AG10803 (cell line): ENCODE measurements at regions not wholly inside any gene's neighbourhood (a gene's known extent, or its start where the extent isn't known, plus 50 kb on each side); places are given as distances from the start of the nearest gene placed in this dataset.

Experiments used
- DNase-seq: peaks from one replicate; pipeline ENCODE4 v3.0.0; 2010; ENCODE audit warnings: low read depth
- H3K4me3 ChIP-seq: 2 replicates; pipeline ENCODE4 v1.5.1; 2011; ENCODE audit warnings: mild to moderate bottlenecking, low read length, control low read depth
- CTCF ChIP-seq: conservative IDR thresholded peaks from 2 replicates; pipeline ENCODE4 v1.5.1; 2011; ENCODE audit warnings: mild to moderate bottlenecking, low read length, control low read depth, inconsistent platforms

- no peak for DNase-seq
- no peak overlapping the region for H3K4me3 ChIP-seq
- TF ChIP-seq CTCF, result no peak
Observed at GRCh38 chr5:8386719-8387288, 517.9 kb downstream of the MTRR start.

DNA sequence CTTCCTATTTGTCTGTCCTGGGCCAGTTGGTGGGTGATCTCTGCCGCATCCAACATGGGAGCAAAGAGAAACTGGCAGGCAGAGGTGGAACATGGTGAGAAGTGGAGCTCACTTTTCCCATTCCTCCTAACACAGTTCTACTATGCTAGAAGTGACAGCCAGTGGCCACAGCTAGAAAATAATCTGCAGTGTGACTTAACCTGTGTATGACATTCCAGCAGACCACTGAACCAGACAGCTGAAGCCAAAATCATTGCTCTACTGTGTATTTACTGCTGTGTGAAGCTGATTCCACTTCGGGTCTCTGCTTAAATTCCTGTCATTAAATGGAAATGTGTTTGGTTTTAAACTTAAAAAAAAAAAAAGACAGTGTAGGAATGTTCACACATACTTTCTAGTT is 523.0 kb downstream of the MTRR start:
- no peak overlapping the region for H3K4me3 ChIP-seq
- no peak for TF ChIP-seq CTCF
- DNase-seq, result no peak

DNA sequence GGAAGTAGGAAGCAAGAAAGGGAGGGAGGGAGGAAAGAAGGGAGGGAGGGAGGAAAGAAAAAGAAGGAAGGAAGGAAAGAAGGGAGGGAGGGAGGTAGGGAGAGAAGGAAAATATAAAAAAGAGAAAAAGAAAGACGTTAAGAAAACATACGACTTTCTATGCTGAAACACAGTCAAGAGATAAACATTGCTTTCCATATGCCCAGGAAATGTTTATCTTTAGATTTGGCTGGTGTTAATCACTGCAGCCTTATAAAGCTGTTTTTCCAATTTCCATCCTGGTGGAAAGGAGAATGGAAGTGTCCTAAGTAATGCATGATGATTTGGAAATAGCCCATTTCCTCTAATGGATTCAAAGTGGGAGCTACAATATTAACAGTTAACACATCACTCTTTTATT is 524.3 kb downstream of the MTRR start:
- DNase-seq, result no peak
- TF ChIP-seq CTCF, result no peak
- no peak overlapping the region for H3K4me3 ChIP-seq

DNA sequence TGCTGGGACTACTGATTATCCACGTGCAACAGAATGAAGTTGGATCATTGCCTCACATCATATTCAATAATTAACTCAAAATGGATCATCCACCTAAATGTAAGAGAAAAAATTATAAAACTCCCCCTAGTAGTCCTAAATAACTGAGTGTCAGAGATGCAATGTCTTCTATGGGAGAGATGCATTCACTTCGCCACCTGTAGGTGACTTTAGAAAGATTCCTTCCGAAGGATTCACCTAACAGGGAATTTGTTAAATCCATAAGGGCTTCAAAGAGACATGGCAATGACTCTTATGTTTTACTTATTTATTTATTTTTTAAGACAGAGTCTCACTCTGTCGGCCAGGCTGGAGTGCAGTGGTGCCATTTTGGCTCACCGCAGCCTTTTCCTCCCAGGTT is 526.0 kb downstream of the MTRR start:
- TF ChIP-seq CTCF, result no peak
- no peak overlapping the region for H3K4me3 ChIP-seq
- no peak for DNase-seq

- TF ChIP-seq CTCF, result no peak
- no peak for DNase-seq
Observed at GRCh38 chr5:8396246-8396645, 527.3 kb downstream of the MTRR start.

GRCh38 chr5:8396756-8397155 is 527.8 kb downstream of the MTRR start:
- no peak for TF ChIP-seq CTCF
- peak; percentile 0 for DNase-seq
- H3K4me3 ChIP-seq, result no peak overlapping the region

More at GRCh38 chr5:8396246-8396645, 527.3 kb downstream of the MTRR start:
- no peak overlapping the region for H3K4me3 ChIP-seq

DNA sequence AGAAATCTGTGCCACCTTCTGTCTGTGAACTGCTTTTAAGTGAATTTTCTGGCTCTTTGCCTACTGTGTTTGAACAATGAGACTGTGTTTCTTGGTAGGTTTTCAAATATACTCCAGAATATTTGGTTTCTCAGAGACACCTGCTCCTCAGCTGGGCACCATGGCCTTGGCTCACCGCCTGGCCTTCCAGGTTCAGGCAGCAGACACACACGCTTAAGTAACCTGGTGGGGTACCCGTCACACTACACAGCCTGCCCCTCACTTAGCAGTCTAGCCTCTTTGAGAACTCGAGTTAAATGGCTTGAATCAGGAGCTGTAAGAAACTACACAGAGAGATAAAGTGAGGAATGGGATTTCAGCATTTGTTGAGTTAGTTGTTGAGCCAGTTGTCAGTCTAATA is 530.5 kb downstream of the MTRR start:
- TF ChIP-seq CTCF, result no peak
- DNase-seq, result no peak
- no peak overlapping the region for H3K4me3 ChIP-seq
